AG10803 (cell line): ENCODE measurements at regions not wholly inside any gene's neighbourhood (a gene's known extent, or its start where the extent isn't known, plus 50 kb on each side); places are given as distances from the start of the nearest gene placed in this dataset.
"Not testable (repeated sequence)": the region's sequence is repeated elsewhere in the genome, so short reads cannot be mapped to it uniquely, and the experiment has no call there.

ENCODE experiments used
- DNase-seq: peaks from one replicate; pipeline ENCODE4 v3.0.0; 2010; ENCODE audit warnings: low read depth
- H3K4me3 ChIP-seq: 2 replicates; pipeline ENCODE4 v1.5.1; 2011; ENCODE audit warnings: mild to moderate bottlenecking, low read length, control low read depth
- CTCF ChIP-seq: conservative IDR thresholded peaks from 2 replicates; pipeline ENCODE4 v1.5.1; 2011; ENCODE audit warnings: mild to moderate bottlenecking, low read length, control low read depth, inconsistent platforms

DNA sequence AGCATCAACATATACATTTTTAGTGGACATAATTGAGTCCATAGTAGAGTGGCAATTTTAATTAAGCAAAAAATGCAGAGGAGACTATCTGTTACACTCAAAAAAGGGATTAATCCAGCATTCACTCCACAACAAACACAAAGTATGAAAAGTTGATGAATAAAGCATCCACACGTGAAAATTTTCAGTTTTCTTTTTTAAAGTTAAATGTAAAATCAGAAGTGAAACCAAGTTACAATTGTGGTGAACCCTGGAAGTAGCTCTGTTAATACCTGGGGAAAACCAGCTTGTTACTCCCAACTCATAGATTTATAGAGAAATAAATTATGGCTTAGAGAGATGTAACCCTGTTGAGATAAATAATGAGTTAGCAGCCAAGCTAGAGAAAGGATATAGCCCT lies 807.8 kb downstream of the TRIB2 start:
- no peak for DNase-seq
- no peak overlapping the region for H3K4me3 ChIP-seq
- no peak for TF ChIP-seq CTCF

GRCh38 chr2:13531735-13532410 lies 815.1 kb downstream of the TRIB2 start:
- DNase-seq, H3K4me3 ChIP-seq: not testable (repeated sequence)

DNA sequence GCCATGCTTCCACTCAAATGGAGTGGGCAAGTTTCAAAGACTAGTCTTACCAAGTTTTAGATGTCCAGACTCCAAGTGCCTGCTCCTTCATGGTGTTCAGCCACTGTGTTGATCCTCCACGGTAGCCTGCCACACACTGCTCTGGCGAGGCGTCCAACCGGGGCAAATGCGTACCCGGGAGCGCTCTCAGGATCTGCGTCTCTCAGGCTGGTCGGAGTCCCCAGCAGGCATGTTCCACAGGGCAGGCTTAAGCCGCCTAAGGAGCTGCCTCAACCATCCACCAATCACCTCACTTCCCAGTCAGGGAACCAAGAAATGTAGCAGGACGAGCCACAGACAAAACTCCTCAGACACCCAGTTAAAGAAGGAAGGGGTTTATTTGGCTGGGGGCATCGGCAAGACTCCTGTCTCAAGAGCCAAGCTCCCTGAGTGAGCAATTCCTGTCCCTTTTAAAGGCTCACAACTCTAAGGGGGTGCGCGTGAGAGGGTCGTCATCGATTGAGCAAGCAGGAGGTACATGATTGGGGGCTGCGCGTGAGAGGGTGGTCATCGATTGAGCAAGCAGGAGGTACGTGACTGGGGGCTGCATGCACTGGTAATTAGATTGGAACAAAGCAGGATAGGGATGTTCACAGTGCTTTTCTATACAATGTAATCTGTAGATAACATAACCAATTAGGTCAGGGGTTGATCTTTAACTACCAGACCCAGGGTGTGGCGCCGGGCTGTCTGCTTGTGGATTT lies 816.2 kb downstream of the TRIB2 start:
- DNase-seq, H3K4me3 ChIP-seq: not testable (repeated sequence)

GRCh38 chr2:13533524-13533922 lies 816.8 kb downstream of the TRIB2 start:
- no peak for DNase-seq
- no peak for TF ChIP-seq CTCF
- no peak overlapping the region for H3K4me3 ChIP-seq

DNA sequence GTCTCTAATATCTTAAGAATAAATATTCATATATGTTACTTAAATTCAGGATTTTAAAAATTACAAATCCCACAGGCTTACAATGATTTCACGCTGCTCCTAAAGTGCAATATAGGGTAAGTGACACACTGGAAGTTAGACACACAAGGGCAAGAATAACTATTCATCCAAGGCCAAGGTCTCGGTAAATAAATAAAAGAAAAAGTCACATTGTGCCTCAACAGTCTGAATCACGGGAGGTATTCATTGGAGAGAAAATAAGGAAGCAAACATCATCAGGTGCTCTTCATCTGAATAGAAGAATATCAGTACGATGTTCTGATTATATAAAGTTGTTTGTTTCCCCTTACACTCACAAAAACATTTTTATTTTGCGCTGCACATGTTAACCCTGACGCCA lies 820.2 kb downstream of the TRIB2 start:
- no peak for DNase-seq
- no peak overlapping the region for H3K4me3 ChIP-seq
- no peak for TF ChIP-seq CTCF

DNA sequence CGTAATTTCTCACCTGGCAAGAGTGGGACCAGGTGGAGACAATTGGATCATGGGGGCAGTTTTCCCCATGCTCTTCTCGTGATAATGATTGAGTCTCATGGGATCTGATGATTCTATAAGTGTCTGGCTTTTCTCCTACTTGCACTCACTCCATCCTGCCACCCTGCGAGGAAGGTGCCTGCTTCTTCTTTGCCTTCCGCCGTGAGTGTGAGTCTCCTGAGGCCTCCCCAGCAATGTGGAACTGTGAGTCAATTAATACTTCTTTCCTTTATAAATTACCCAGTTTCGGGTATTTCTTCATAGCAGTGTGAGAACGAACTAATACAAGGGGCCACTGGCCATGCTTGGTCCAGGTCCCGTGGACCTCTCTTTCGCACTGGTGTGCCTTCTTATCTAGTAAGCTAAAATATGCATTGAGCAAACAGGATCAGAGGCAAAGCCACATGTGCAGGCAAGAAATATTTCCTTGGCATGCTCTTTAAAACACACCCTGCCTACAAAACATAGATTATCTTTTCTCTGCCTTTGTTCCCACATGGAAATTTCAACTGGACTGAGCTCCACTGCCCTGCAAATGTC lies 821.1 kb downstream of the TRIB2 start:
- no peak overlapping the region for H3K4me3 ChIP-seq
- DNase-seq = no peak
- no peak for TF ChIP-seq CTCF

GRCh38 chr2:13539296-13539695 lies 822.6 kb downstream of the TRIB2 start:
- no peak overlapping the region for H3K4me3 ChIP-seq
- no peak for DNase-seq
- TF ChIP-seq CTCF = no peak

- TF ChIP-seq CTCF = no peak
- no peak overlapping the region for H3K4me3 ChIP-seq
- DNase-seq = no peak
These were observed 825.3 kb downstream of the TRIB2 start for GRCh38 chr2:13542061-13542460.
